Neuron (in vitro differentiated cells): ENCODE measurements at regions not wholly inside any gene's neighbourhood (a gene's known extent, or its start where the extent isn't known, plus 50 kb on each side); places are given as distances from the start of the nearest gene placed in this dataset.

Experiments used
- H2AFZ ChIP-seq: one replicate; pipeline ENCODE4 v1.6.1; 2013; ENCODE audit warnings: low read depth, mild to moderate bottlenecking, inconsistent platforms, low read length, moderate library complexity
- H3K27me3 ChIP-seq: one replicate; pipeline ENCODE4 v1.6.1; 2013; ENCODE audit warnings: low read length; ENCODE audit not compliant: insufficient read depth
- H3K36me3 ChIP-seq: one replicate; pipeline ENCODE4 v1.6.1; 2013; ENCODE audit warnings: low read length; ENCODE audit not compliant: insufficient read depth
- H3K4me1 ChIP-seq: one replicate; pipeline ENCODE4 v1.6.1; 2013; ENCODE audit warnings: low read length; ENCODE audit not compliant: insufficient read depth
- H3K4me3 ChIP-seq: 2 replicates; pipeline ENCODE4 v1.5.1; 2013; ENCODE audit warnings: mild to moderate bottlenecking, low read length, moderate library complexity
- H3K9me3 ChIP-seq: one replicate; pipeline ENCODE4 v1.6.1; 2013; ENCODE audit warnings: low read length

DNA sequence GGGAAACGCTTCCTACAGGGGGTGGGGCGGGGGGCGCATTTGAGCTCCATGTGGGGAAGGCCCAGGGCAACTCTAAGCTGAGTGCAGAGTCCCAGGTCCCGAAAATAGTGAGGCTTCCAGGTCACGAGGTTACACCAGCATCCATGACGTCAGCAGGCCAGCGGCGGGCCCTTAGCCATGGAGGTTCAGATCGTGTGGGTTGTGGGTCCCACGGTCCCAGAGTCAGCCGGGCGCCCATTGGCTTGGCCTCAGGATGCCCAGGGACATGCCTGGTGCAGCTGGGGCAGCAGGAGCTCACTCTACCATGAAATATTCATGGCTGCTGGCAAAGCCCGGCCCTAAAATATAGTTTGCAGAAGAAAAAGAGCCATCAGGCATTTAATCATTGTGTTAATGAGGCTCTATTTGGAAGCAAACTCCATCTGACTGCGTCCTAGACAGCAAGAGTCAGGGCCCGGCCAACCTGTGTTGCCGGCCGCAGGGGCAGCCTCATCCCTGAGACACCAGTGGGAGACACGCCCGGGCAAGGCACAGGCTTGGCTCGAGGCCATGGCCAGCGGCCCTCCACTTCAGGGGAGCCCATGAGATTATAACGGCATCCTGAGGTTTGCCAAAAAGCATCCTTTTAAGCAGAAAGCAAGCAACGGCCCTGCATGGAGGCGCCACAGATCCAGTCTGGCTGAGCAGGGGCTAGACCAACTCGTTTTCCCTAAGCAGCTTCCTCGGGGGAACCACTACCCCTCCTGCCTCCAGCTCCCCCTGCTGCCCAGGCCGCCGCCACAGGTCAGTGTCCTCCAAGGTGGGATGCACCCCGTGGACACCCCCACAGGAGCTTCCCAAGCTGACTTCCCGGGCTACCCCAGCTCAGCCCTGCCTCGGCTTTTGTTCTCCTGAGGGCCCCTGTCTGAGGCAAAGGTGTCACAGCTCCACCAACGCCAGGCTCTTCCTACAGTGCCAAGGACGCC, 108.9 kb upstream of the PPP1R26 start:
- no peaks in the 10 kb centered on the region for H3K36me3 ChIP-seq
- peaks cover 15% of the 10 kb centered on the region for H3K27me3 ChIP-seq
- H3K4me3 ChIP-seq = no peak overlapping the region
- H2AFZ ChIP-seq = no peak overlapping the region
- no peaks in the 10 kb centered on the region for H3K4me1 ChIP-seq
- no peaks in the 10 kb centered on the region for H3K9me3 ChIP-seq

GRCh38 chr9:135371535-135371934, 108.0 kb upstream of the PPP1R26 start:
- H3K4me3 ChIP-seq = no peak overlapping the region
- no peak overlapping the region for H2AFZ ChIP-seq
- H3K4me1 ChIP-seq = no peaks in the 10 kb centered on the region
- no peaks in the 10 kb centered on the region for H3K36me3 ChIP-seq
- H3K9me3 ChIP-seq = no peaks in the 10 kb centered on the region
- peaks cover 20% of the 10 kb centered on the region for H3K27me3 ChIP-seq

DNA sequence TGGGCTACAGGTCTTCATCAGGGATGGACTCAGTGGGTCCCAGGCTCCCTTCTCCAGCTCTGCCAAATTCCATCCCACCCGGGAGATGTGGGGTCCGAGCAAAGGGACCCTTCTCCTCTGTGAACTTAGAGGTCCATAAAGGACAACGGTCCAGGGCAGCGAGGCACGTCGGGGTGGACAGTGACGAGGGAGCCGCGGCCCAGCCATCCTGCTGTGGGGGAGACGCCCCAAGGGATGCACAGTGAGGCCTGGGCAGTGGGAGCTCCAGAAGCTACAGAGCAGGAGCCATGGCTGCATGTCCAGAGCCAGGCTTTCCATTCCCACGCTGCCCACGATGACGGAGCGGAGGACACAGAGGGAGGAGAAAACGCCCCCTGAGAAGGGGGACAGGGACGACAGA, 107.5 kb upstream of the PPP1R26 start:
- Histone ChIP-seq H3K9me3 (no peaks in the 10 kb centered on the region), H2AFZ (no peak overlapping the region), H3K4me1 (no peaks in the 10 kb centered on the region), H3K27me3 (peaks cover 20% of the 10 kb centered on the region), H3K36me3 (no peaks in the 10 kb centered on the region), H3K4me3 (no peak overlapping the region)

DNA sequence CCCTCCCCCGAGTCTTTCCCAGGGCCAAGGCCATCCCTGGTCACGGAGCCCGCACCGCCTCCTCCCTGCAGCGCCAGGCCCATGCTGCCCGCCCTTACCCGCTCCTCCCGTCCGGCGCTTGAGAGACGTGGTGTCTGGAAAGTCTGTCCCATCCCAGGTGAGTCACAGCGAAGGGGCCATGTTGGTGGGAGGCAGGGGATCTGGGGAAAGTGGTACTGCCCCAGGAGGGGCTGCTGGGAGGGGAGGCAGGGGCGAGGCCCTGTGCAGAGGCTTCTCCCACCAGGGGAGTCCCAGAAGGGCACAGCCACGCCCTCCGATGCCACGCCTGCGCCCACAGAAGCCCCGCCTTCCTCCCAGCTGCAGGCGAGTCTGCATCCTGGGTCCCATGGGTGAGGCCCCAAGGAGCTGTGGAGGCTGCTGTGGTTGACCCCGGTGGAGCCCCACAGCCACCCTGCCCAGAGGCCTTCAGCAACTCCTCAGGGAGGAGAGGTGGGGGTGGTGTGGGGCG, 107.0 kb upstream of the PPP1R26 start:
- H3K36me3 ChIP-seq = no peaks in the 10 kb centered on the region
- H3K4me1 ChIP-seq = no peaks in the 10 kb centered on the region
- H3K27me3 ChIP-seq = peaks cover 20% of the 10 kb centered on the region
- no peaks in the 10 kb centered on the region for H3K9me3 ChIP-seq
- no peak overlapping the region for H2AFZ ChIP-seq
- H3K4me3 ChIP-seq = no peak overlapping the region

DNA sequence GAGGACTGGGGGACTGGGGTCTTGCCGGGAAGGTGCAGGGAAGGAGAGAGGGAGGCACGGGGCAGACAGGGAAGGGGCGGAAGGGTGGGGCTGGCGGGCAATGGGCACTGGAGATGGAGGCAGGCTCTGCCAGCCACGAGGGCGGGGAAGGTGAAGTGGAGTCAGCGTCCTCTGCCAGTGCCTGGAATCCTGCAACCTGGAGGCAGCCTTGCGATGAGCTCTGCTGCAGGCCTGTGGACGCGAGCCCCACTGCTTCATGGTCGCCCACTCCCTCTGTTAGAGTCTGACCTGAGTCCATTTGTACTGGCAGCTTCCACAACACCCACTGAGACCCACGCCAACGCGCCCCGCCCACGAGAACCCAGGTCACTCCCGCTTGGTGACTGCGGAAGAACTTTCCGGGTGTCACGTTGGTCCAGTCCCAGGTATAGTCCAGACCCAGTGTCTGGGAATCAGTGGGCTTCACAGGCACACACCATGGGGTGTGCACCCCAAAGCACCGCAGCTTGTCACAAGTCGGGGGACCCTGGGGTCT, 106.4 kb upstream of the PPP1R26 start:
- Histone ChIP-seq H3K4me1 (no peaks in the 10 kb centered on the region), H3K4me3 (no peak overlapping the region), H2AFZ (no peak overlapping the region), H3K9me3 (no peaks in the 10 kb centered on the region), H3K36me3 (no peaks in the 10 kb centered on the region), H3K27me3 (peaks cover 20% of the 10 kb centered on the region)

DNA sequence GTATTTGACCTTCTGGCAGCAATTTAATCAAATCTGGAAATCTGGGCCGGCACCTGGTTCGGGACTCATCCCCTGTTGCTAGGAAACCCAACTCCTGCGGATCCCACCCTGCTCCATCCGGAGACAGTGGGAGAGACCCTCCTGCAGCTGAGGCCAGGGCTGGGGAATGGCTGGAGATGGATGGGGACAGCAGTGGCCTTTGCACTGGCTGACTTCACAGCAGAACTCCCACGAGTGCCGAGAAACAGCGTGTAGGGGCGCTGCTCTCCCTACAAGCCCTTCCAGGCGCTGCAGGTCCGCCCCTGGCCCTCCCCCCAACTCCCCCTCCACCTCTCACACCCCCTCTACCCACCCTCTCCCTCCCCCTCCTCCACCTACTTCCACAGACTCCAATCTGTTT, 105.8 kb upstream of the PPP1R26 start:
- no peaks in the 10 kb centered on the region for H3K9me3 ChIP-seq
- no peaks in the 10 kb centered on the region for H3K36me3 ChIP-seq
- peaks cover 20% of the 10 kb centered on the region for H3K27me3 ChIP-seq
- no peaks in the 10 kb centered on the region for H3K4me1 ChIP-seq
- no peak overlapping the region for H2AFZ ChIP-seq
- no peak overlapping the region for H3K4me3 ChIP-seq

GRCh38 chr9:135374591-135374990, 105.0 kb upstream of the PPP1R26 start:
- H3K36me3 ChIP-seq = no peaks in the 10 kb centered on the region
- no peak overlapping the region for H2AFZ ChIP-seq
- no peak overlapping the region for H3K4me3 ChIP-seq
- H3K27me3 ChIP-seq = peaks cover 20% of the 10 kb centered on the region
- no peaks in the 10 kb centered on the region for H3K4me1 ChIP-seq
- no peaks in the 10 kb centered on the region for H3K9me3 ChIP-seq

GRCh38 chr9:135375001-135375400, 104.6 kb upstream of the PPP1R26 start:
- Histone ChIP-seq H3K4me1 (no peaks in the 10 kb centered on the region), H3K36me3 (no peaks in the 10 kb centered on the region), H3K27me3 (peaks cover 20% of the 10 kb centered on the region), H2AFZ (no peak overlapping the region), H3K4me3 (no peak overlapping the region), H3K9me3 (no peaks in the 10 kb centered on the region)

- Histone ChIP-seq H2AFZ (no peak overlapping the region), H3K27me3 (peaks cover 22% of the 10 kb centered on the region), H3K4me3 (no peak overlapping the region), H3K9me3 (no peaks in the 10 kb centered on the region), H3K36me3 (no peaks in the 10 kb centered on the region), H3K4me1 (no peaks in the 10 kb centered on the region)
These were observed 102.9 kb upstream of the PPP1R26 start for GRCh38 chr9:135376511-135377265.

- H3K27me3 ChIP-seq = peaks cover 21% of the 10 kb centered on the region
- no peaks in the 10 kb centered on the region for H3K9me3 ChIP-seq
These were observed 102.2 kb upstream of the PPP1R26 start for GRCh38 chr9:135377431-135377830.

DNA sequence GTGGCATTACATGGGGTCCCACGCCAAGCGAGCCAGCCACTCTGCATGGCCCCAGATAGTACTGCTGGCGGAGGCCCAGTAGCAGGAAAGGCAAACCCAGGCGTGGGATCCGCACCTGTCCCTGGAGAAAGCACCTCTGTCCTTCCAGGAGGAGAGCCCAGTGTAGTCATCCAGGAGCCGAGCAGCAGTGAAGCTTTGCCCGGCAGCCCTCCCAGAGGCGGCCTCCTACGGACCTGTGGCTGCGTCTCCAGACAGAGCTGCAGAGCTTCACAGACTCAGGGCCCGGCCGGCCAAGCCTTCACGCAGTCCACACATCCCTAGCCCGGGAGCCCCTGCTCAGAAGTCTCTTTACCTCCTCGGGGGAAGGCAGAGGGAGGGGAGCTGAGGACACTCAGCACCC, 100.8 kb upstream of the PPP1R26 start:
- H3K9me3 ChIP-seq = no peaks in the 10 kb centered on the region
- H3K4me1 ChIP-seq = no peaks in the 10 kb centered on the region
- H3K36me3 ChIP-seq = no peaks in the 10 kb centered on the region
- no peak overlapping the region for H2AFZ ChIP-seq
- peaks cover 18% of the 10 kb centered on the region for H3K27me3 ChIP-seq
- H3K4me3 ChIP-seq = no peak overlapping the region

More at GRCh38 chr9:135377431-135377830, 102.2 kb upstream of the PPP1R26 start:
- H3K36me3 ChIP-seq = no peaks in the 10 kb centered on the region
- H2AFZ ChIP-seq = no peak overlapping the region
- H3K4me3 ChIP-seq = no peak overlapping the region
- H3K4me1 ChIP-seq = no peaks in the 10 kb centered on the region

GRCh38 chr9:135379540-135380267, 99.9 kb upstream of the PPP1R26 start:
- peaks cover 18% of the 10 kb centered on the region for H3K27me3 ChIP-seq
- H2AFZ ChIP-seq = no peak overlapping the region
- H3K4me3 ChIP-seq = no peak overlapping the region
- no peaks in the 10 kb centered on the region for H3K9me3 ChIP-seq
- no peaks in the 10 kb centered on the region for H3K36me3 ChIP-seq
- H3K4me1 ChIP-seq = no peaks in the 10 kb centered on the region
